ENCODE measurements at regions not wholly inside any gene's neighbourhood (a gene's known extent, or its start where the extent isn't known, plus 50 kb on each side); places are given as distances from the start of the nearest gene placed in this dataset.

- no peak overlapping the region for H3K4me3 Mint-ChIP-seq
- Histone ChIP-seq H3K27ac (ENCODE audit: low read depth, low read length) (no peak overlapping the region), H3K9ac (ENCODE audit: extremely low read depth, low read length, poor library complexity, severe bottlenecking) (no peak overlapping the region), H3K4me1 (ENCODE audit: control insufficient read depth, insufficient read depth, low read length) (peaks cover 4% of the 10 kb centered on the region), H3K27me3 (ENCODE audit: control insufficient read depth, insufficient read depth, low read length, poor library complexity, severe bottlenecking) (no peaks in the 10 kb centered on the region), H3K4me3 (ENCODE audit: low read length) (no peak overlapping the region), H3K9me3 (ENCODE audit: control insufficient read depth, low read length) (no peaks in the 10 kb centered on the region), H3K36me3 (ENCODE audit: control insufficient read depth, insufficient read depth, low read length) (no peaks in the 10 kb centered on the region)
- H3K36me3 Mint-ChIP-seq (ENCODE audit: low read depth), result no peaks in the 10 kb centered on the region
- no peak for TF ChIP-seq CTCF (conservative IDR thresholded peaks at IDR 0.05)
- 60% methylated on average over 1 of the region's 1 CpG; no CpG with 5 or more reads in 1 of the 2 experiments for WGBS, 2 experiments (ENCODE audit: insufficient coverage in 1 of 2, insufficient read length in 1 of 2)
- no peak for DNase-seq
- H3K4me1 Mint-ChIP-seq, result peaks cover 20% of the 10 kb centered on the region
- H3K9me3 Mint-ChIP-seq, result no peaks in the 10 kb centered on the region
- H3K27me3 Mint-ChIP-seq (ENCODE audit: insufficient read depth), result no peaks in the 10 kb centered on the region
- H3K27ac Mint-ChIP-seq, result no peak overlapping the region
These were observed 368.8 kb upstream of the ADGRL4 start for GRCh38 chr1:79375352-79375751.

GRCh38 chr1:79374397-79374796 is 367.9 kb upstream of the ADGRL4 start:
- no peak overlapping the region for H3K9ac ChIP-seq (ENCODE audit: extremely low read depth, low read length, poor library complexity, severe bottlenecking)
- DNase-seq, result no peak
- WGBS, 2 experiments (ENCODE audit: insufficient coverage in 1 of 2, insufficient read length in 1 of 2), result 87 to 100% methylated on average over 1 of the region's 1 CpG
- Mint-ChIP-seq H3K4me1 (peaks cover 20% of the 10 kb centered on the region), H3K4me3 (no peak overlapping the region), H3K36me3 (ENCODE audit: low read depth) (no peaks in the 10 kb centered on the region), H3K9me3 (no peaks in the 10 kb centered on the region), H3K27me3 (ENCODE audit: insufficient read depth) (no peaks in the 10 kb centered on the region), H3K27ac (no peak overlapping the region)
- no peak overlapping the region for H3K27ac ChIP-seq (ENCODE audit: low read depth, low read length)
- no peaks in the 10 kb centered on the region for H3K9me3 ChIP-seq (ENCODE audit: control insufficient read depth, low read length)
- peaks cover 4% of the 10 kb centered on the region for H3K4me1 ChIP-seq (ENCODE audit: control insufficient read depth, insufficient read depth, low read length)
- no peaks in the 10 kb centered on the region for H3K36me3 ChIP-seq (ENCODE audit: control insufficient read depth, insufficient read depth, low read length)
- no peaks in the 10 kb centered on the region for H3K27me3 ChIP-seq (ENCODE audit: control insufficient read depth, insufficient read depth, low read length, poor library complexity, severe bottlenecking)
- no peak overlapping the region for H3K4me3 ChIP-seq (ENCODE audit: low read length)
- no peak for TF ChIP-seq CTCF (conservative IDR thresholded peaks at IDR 0.05)

- no peak overlapping the region for H3K27ac Mint-ChIP-seq
- WGBS, 2 experiments (ENCODE audit: insufficient coverage in 1 of 2, insufficient read length in 1 of 2), result 82% methylated on average over 2 of the region's 2 CpGs; no CpG with 5 or more reads in 1 of the 2 experiments
These were observed 367.1 kb upstream of the ADGRL4 start for GRCh38 chr1:79373481-79374125.

More at GRCh38 chr1:79373481-79374125, 367.1 kb upstream of the ADGRL4 start:
- Histone ChIP-seq H3K27ac (ENCODE audit: low read depth, low read length) (no peak overlapping the region), H3K9ac (ENCODE audit: extremely low read depth, low read length, poor library complexity, severe bottlenecking) (no peak overlapping the region), H3K9me3 (ENCODE audit: control insufficient read depth, low read length) (no peaks in the 10 kb centered on the region), H3K27me3 (ENCODE audit: control insufficient read depth, insufficient read depth, low read length, poor library complexity, severe bottlenecking) (no peaks in the 10 kb centered on the region), H3K36me3 (ENCODE audit: control insufficient read depth, insufficient read depth, low read length) (no peaks in the 10 kb centered on the region), H3K4me3 (ENCODE audit: low read length) (no peak overlapping the region), H3K4me1 (ENCODE audit: control insufficient read depth, insufficient read depth, low read length) (peaks cover 4% of the 10 kb centered on the region)
- H3K9me3 Mint-ChIP-seq, result no peaks in the 10 kb centered on the region
- DNase-seq, result no peak
- TF ChIP-seq CTCF (conservative IDR thresholded peaks at IDR 0.05), result no peak
- no peaks in the 10 kb centered on the region for H3K27me3 Mint-ChIP-seq (ENCODE audit: insufficient read depth)
- no peaks in the 10 kb centered on the region for H3K36me3 Mint-ChIP-seq (ENCODE audit: low read depth)
- H3K4me1 Mint-ChIP-seq, result peaks cover 20% of the 10 kb centered on the region
- H3K4me3 Mint-ChIP-seq, result no peak overlapping the region

Data from endodermal cell (in vitro differentiated cells).